Gastroesophageal sphincter (tissue), 4 donors: ENCODE measurements at regions not wholly inside any gene's neighbourhood (a gene's known extent, or its start where the extent isn't known, plus 50 kb on each side); places are given as distances from the start of the nearest gene placed in this dataset.

Experiments used
- ATAC-seq: fragments of 150-250 bp; one replicate; pipeline ENCODE4 v1.9.1; 2016; ENCODE audit warnings: mild to moderate bottlenecking, moderate library complexity
- H3K27ac ChIP-seq, 4 donors: fragments of 200-600 bp; sonication (generic) in 3 of 4; 1 replicate in 3 of 4; 2 replicates in 1 of 4; pipeline ENCODE4 v1.5.1; 2016 to 2019
- H3K27me3 ChIP-seq: fragments of 200-600 bp; sonication (generic); one replicate; pipeline ENCODE4 v1.5.1; 2019
- H3K36me3 ChIP-seq, 2 donors: fragments of 200-600 bp; sonication (generic); one replicate each; pipeline ENCODE4 v1.5.1; 2019; ENCODE audit warnings: control low read depth in 1 of 2
- H3K4me1 ChIP-seq, 3 donors: fragments of 200-600 bp; sonication (generic); 1 replicate in 2 of 3; 2 replicates in 1 of 3; pipeline ENCODE4 v1.5.1; 2016 to 2019; ENCODE audit warnings: control low read depth in 2 of 3
- H3K4me3 ChIP-seq, 2 donors: fragments of 200-600 bp; sonication (generic); one replicate each; pipeline ENCODE4 v1.5.1; 2019; ENCODE audit warnings: mild to moderate bottlenecking in 1 of 2, moderate library complexity in 1 of 2
- H3K9me3 ChIP-seq, 3 donors: fragments of 200-600 bp; sonication (generic); one replicate each; pipeline ENCODE4 v1.5.1; 2017 to 2019; ENCODE audit warnings: control low read depth in 2 of 3
- EP300 ChIP-seq: sonication (generic); formaldehyde crosslinking; IDR thresholded peaks from one replicate; pipeline ENCODE4 v1.6.1; 2017; ENCODE audit warnings: antibody characterized with exemption, mild to moderate bottlenecking
- POLR2A ChIP-seq, 2 donors: fragments of 450-650 bp; IDR thresholded peaks; one replicate each; pipeline ENCODE4 v1.6.1; 2017; ENCODE audit warnings: antibody characterized with exemption in 2 of 2, mild to moderate bottlenecking in 2 of 2, moderate library complexity in 1 of 2
- POLR2AphosphoS5 ChIP-seq: sonication (generic); formaldehyde crosslinking; IDR thresholded peaks from one replicate; pipeline ENCODE4 v1.6.1; 2017; ENCODE audit warnings: antibody characterized with exemption
- WGBS, 2 donors: methylation state at CpG; one replicate each; pipeline ENCODE4 v1.1.5; 2018; ENCODE audit warnings: low coverage in 1 of 2; 5-methylcytosine and 5-hydroxymethylcytosine counted together
- TF ChIP-seq, protein P1 (sequence below), 4 experiments: fragments of 200-600 bp in 2 of 4; fragments of 450-650 bp in 2 of 4; sonication (generic) in 1 of 4; IDR thresholded peaks; one replicate each; pipeline ENCODE4 v1.5.1; 2017 to 2019; ENCODE audit warnings: antibody characterized with exemption in 4 of 4, mild to moderate bottlenecking in 2 of 4, moderate library complexity in 2 of 4

DNA sequence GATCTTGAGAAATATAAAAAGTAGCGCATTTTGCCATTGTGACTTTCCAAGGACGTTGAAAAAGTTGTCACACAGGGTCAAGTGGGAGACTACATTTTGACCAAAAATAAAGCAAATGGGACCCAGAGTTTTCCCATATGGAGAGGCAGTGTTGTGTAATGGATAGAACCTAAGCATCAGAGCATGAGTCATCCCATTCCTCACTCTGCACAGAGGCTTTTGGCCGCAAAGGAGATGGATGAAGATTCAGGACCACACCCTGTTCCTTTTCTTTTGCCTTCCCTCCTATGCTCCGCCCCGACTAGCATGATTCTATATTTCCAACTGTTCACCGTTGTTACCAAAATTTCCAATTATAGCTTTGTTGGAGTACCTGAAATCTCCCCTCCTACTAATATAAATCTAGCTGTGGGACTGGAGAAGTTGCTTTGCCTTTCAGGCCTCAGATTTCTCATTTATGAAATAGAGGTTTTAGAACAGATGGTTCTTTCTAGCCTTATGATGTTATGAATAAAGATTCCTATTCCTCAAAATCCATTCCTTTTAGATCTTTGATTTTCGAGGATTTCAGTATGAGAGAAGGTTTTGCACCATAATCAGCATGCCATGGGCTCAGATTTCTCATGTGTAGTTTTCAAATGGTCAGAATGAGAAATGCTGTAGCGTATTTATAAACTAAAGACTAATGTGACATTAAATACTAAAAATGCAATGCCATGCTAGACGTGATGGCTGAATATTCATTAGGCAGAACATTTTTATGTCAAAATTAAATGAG is 921.9 kb upstream of the TENM4 start:
- Histone ChIP-seq H3K4me3 (no peak overlapping the region), H3K27ac (no peak overlapping the region), H3K4me1 (no peaks in the 10 kb centered on the region), H3K9me3 (no peaks in the 10 kb centered on the region), H3K36me3 (no peaks in the 10 kb centered on the region), H3K27me3 (no peaks in the 10 kb centered on the region)
- 70 to 82% methylated on average over 9 of the region's 9 CpGs for WGBS, 2 donors
- no peak for TF ChIP-seq POLR2AphosphoS5
- no peak for TF ChIP-seq EP300
- no peak for TF ChIP-seq POLR2A (IDR thresholded peaks at IDR 0.05)
- TF ChIP-seq, protein P1, sequence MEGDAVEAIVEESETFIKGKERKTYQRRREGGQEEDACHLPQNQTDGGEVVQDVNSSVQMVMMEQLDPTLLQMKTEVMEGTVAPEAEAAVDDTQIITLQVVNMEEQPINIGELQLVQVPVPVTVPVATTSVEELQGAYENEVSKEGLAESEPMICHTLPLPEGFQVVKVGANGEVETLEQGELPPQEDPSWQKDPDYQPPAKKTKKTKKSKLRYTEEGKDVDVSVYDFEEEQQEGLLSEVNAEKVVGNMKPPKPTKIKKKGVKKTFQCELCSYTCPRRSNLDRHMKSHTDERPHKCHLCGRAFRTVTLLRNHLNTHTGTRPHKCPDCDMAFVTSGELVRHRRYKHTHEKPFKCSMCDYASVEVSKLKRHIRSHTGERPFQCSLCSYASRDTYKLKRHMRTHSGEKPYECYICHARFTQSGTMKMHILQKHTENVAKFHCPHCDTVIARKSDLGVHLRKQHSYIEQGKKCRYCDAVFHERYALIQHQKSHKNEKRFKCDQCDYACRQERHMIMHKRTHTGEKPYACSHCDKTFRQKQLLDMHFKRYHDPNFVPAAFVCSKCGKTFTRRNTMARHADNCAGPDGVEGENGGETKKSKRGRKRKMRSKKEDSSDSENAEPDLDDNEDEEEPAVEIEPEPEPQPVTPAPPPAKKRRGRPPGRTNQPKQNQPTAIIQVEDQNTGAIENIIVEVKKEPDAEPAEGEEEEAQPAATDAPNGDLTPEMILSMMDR (IDR thresholded peaks at IDR 0.05), result no peak
- ATAC-seq, result no peak

- H3K4me1 ChIP-seq, result no peaks in the 10 kb centered on the region
- no peak overlapping the region for H3K4me3 ChIP-seq
- ATAC-seq, result no peak
- H3K9me3 ChIP-seq, result no peaks in the 10 kb centered on the region
- TF ChIP-seq EP300 (no peak), POLR2A (IDR thresholded peaks at IDR 0.05) (no peak), POLR2AphosphoS5 (no peak)
- TF ChIP-seq, protein P1 (IDR thresholded peaks at IDR 0.05), result no peak
- H3K36me3 ChIP-seq, result no peaks in the 10 kb centered on the region
- 75 to 80% methylated on average over 1 of the region's 1 CpG for WGBS, 2 donors
- no peak overlapping the region for H3K27ac ChIP-seq
- H3K27me3 ChIP-seq, result no peaks in the 10 kb centered on the region
Observed at GRCh38 chr11:80355251-80355650, 914.4 kb upstream of the TENM4 start.

GRCh38 chr11:80350541-80350940 is 909.7 kb upstream of the TENM4 start:
- no peak overlapping the region for H3K27ac ChIP-seq
- 79 to 82% methylated on average over 3 of the region's 3 CpGs for WGBS, 2 donors
- H3K27me3 ChIP-seq, result no peaks in the 10 kb centered on the region
- H3K9me3 ChIP-seq, result no peaks in the 10 kb centered on the region
- H3K4me3 ChIP-seq, result no peak overlapping the region
- no peaks in the 10 kb centered on the region for H3K36me3 ChIP-seq
- H3K4me1 ChIP-seq, result no peaks in the 10 kb centered on the region
- ATAC-seq, result no peak
- TF ChIP-seq, protein P1 (IDR thresholded peaks at IDR 0.05), result no peak
- TF ChIP-seq POLR2AphosphoS5, result no peak
- no peak for TF ChIP-seq POLR2A (IDR thresholded peaks at IDR 0.05)
- no peak for TF ChIP-seq EP300

DNA sequence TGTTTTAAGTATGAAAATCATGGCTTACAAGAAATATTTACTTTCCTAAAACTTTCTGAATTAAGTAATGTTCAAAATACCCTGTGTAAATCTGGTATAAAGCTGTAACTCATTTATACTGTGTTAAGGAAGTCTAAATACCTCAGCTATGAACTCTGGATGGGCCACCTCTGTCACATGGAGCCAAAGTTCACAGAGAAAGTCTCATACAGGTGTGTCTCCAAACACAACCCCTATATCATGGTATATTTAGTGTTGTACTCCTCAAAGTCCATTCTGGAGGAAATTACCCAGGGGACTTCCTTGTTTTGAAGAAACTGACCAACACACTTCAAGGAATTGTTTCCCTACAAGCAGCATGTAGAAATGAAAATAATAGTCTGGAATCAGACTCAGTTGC is 909.2 kb upstream of the TENM4 start:
- no peaks in the 10 kb centered on the region for H3K27me3 ChIP-seq
- TF ChIP-seq POLR2A (IDR thresholded peaks at IDR 0.05) (no peak), EP300 (no peak), POLR2AphosphoS5 (no peak)
- TF ChIP-seq, protein P1 (IDR thresholded peaks at IDR 0.05), result no peak
- no peak for ATAC-seq

DNA sequence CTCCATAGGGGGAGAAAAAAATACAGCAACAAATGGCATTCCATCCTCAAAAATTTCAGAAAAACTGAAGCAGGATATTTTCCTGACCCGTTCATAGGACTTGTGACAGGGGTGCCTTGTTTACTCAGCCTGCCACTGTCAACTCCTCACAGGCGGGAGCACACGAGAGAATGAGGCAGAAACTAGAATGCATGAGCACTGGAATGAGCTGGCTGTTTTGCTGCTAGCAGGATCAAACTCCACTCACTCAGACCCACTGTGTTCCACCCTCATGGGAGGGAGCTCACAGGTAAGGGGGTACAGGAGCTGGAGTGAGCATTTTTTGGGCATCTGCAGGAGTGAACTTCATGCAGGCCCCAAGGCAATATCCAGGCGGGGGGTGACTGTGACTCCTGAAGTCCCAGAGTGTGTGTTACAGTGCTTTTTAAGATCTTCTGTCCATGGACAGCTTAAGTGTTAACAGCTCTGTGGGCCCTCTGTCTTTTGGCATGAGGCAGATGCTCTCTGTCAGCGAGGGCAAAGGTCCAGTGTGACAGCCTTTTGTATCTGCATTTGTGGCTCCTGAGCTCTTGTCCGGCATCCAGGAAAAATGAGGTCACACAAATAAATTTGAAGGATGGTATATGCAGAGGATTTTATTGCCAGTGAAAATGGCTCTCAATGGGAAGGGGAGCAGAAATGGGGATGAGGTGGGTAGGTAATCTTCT is 905.7 kb upstream of the TENM4 start:
- ATAC-seq, result no peak
- TF ChIP-seq POLR2A (IDR thresholded peaks at IDR 0.05), result no peak
- TF ChIP-seq, protein P1 (IDR thresholded peaks at IDR 0.05), result no peak
- no peak for TF ChIP-seq EP300
- TF ChIP-seq POLR2AphosphoS5, result no peak
- Histone ChIP-seq H3K4me3 (no peak overlapping the region), H3K27ac (no peak overlapping the region), H3K27me3 (no peaks in the 10 kb centered on the region), H3K9me3 (no peaks in the 10 kb centered on the region), H3K4me1 (no peaks in the 10 kb centered on the region), H3K36me3 (no peaks in the 10 kb centered on the region)
- 68 to 74% methylated on average over 5 to 6 of the region's 6 CpGs for WGBS, 2 donors

More for the DNA sequence above, 909.2 kb upstream of the TENM4 start:
- Histone ChIP-seq H3K4me3 (no peak overlapping the region), H3K36me3 (no peaks in the 10 kb centered on the region), H3K9me3 (no peaks in the 10 kb centered on the region), H3K4me1 (no peaks in the 10 kb centered on the region), H3K27ac (no peak overlapping the region)
